Ectodermal cell (in vitro differentiated cells): ENCODE measurements at regions not wholly inside any gene's neighbourhood (a gene's known extent, or its start where the extent isn't known, plus 50 kb on each side); places are given as distances from the start of the nearest gene placed in this dataset.
A peak's percentile ranks its signal among the peaks of the same experiment; 100 is the strongest.
"Not testable (repeated sequence)": the region's sequence is repeated elsewhere in the genome, so short reads cannot be mapped to it uniquely, and the experiment has no call there.

Experiments used
- H3K27ac ChIP-seq: 2 replicates; pipeline ENCODE4 v1.7.0; 2013; ENCODE audit warnings: mild to moderate bottlenecking, low read depth, low read length; ENCODE audit not compliant: insufficient read depth, poor library complexity, severe bottlenecking
- H3K27me3 ChIP-seq: 2 replicates; pipeline ENCODE4 v1.7.0; 2013; ENCODE audit warnings: mild to moderate bottlenecking, low read length; ENCODE audit not compliant: insufficient read depth, control insufficient read depth, poor library complexity, severe bottlenecking
- H3K36me3 ChIP-seq: one replicate; pipeline ENCODE4 v1.7.0; 2013; ENCODE audit warnings: low read length; ENCODE audit not compliant: control insufficient read depth, insufficient read depth
- H3K4me1 ChIP-seq: one replicate; pipeline ENCODE4 v1.7.0; 2013; ENCODE audit warnings: low read length; ENCODE audit not compliant: control insufficient read depth, insufficient read depth
- H3K4me3 ChIP-seq: 2 replicates; pipeline ENCODE4 v1.7.0; 2013; ENCODE audit warnings: low read depth, low read length, control low read depth; ENCODE audit not compliant: insufficient read depth
- H3K9me3 ChIP-seq: 2 replicates; pipeline ENCODE4 v1.7.0; 2013; ENCODE audit warnings: mild to moderate bottlenecking, low read length, moderate library complexity; ENCODE audit not compliant: control insufficient read depth
- WGBS, 2 experiments: methylation state at CpG; one replicate each; pipeline ENCODE4 v1.1.7; 2013; ENCODE audit warnings: missing lambda C conversion rate in 2 of 2; 5-methylcytosine and 5-hydroxymethylcytosine counted together

GRCh38 chr13:79904581-79904980 lies 423.6 kb downstream of the NDFIP2 start:
- H3K9me3 ChIP-seq, result no peaks in the 10 kb centered on the region
- no peaks in the 10 kb centered on the region for H3K27me3 ChIP-seq
- H3K27ac ChIP-seq, result no peak overlapping the region
- no peak overlapping the region for H3K4me3 ChIP-seq
- H3K36me3 ChIP-seq, result no peaks in the 10 kb centered on the region
- WGBS, 2 experiments, result 100% methylated on average over 1 of the region's 1 CpG; no CpG with 5 or more reads in 1 of the 2 experiments
- no peaks in the 10 kb centered on the region for H3K4me1 ChIP-seq

- H3K4me3 ChIP-seq, result no peak overlapping the region
- H3K4me1 ChIP-seq, result no peaks in the 10 kb centered on the region
- 91 to 92% methylated on average over 5 of the region's 5 CpGs for WGBS, 2 experiments
- no peaks in the 10 kb centered on the region for H3K9me3 ChIP-seq
- H3K27me3 ChIP-seq, result no peaks in the 10 kb centered on the region
- no peak overlapping the region for H3K27ac ChIP-seq
- no peaks in the 10 kb centered on the region for H3K36me3 ChIP-seq
Measured at GRCh38 chr13:79901336-79901735, 420.4 kb downstream of the NDFIP2 start.

- 95 to 100% methylated on average over 1 of the region's 1 CpG for WGBS, 2 experiments
- Histone ChIP-seq H3K36me3 (no peaks in the 10 kb centered on the region), H3K27me3 (no peaks in the 10 kb centered on the region), H3K4me3 (no peak overlapping the region), H3K4me1 (no peaks in the 10 kb centered on the region), H3K27ac (no peak overlapping the region), H3K9me3 (no peaks in the 10 kb centered on the region)
Measured at GRCh38 chr13:79900356-79900755, 419.4 kb downstream of the NDFIP2 start.

DNA sequence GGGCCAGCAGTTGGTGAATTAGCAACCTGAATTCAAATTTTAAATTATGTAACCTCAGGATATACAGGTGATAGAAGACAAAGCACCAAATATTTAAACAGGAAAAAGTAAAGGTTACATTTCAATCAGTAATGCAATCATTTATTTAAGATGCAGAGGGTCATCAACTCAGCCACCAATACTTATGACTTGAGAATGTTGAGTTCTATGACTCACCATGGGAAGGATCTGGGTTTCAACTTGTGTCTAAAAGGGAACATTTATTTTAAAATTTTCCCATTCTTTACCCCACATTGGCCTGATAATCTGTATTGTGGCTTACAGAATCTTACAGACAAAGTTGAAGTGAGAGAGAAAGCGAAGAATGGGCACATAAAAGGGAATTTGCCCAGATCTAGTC lies 418.0 kb downstream of the NDFIP2 start:
- Histone ChIP-seq H3K27me3 (no peaks in the 10 kb centered on the region), H3K9me3 (no peaks in the 10 kb centered on the region), H3K27ac (no peak overlapping the region), H3K36me3 (no peaks in the 10 kb centered on the region), H3K4me1 (no peaks in the 10 kb centered on the region), H3K4me3 (no peak overlapping the region)
- WGBS, 2 experiments, result 97 to 100% methylated on average over 1 of the region's 1 CpG

GRCh38 chr13:79898202-79898826 lies 417.4 kb downstream of the NDFIP2 start:
- Histone ChIP-seq H3K9me3 (no peaks in the 10 kb centered on the region), H3K4me1 (no peaks in the 10 kb centered on the region), H3K4me3 (no peak overlapping the region), H3K27me3 (no peaks in the 10 kb centered on the region), H3K36me3 (no peaks in the 10 kb centered on the region), H3K27ac (no peak overlapping the region)
- 86 to 88% methylated on average over 1 of the region's 2 CpGs for WGBS, 2 experiments

DNA sequence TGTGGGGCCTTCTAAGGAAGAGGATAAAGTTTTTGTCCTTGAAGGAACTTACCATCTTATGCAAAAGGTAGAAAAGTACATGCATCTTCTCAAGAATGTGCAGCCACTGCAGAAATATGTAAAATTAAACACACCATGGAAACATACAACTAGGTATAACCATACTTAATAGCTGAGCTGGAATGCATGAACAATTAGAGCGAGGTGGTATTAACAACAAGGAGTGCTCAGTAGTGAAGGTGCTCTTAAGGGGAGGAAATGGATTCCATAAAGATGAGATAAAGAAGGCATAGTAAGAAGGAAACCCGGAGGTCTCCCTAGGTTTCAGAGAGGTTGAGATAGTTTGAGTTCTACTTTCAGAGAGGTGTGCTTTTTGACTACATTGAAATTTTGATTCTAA lies 415.9 kb downstream of the NDFIP2 start:
- no peak overlapping the region for H3K27ac ChIP-seq
- H3K4me1 ChIP-seq, result no peaks in the 10 kb centered on the region
- H3K9me3 ChIP-seq, result no peaks in the 10 kb centered on the region
- no peaks in the 10 kb centered on the region for H3K36me3 ChIP-seq
- H3K4me3 ChIP-seq, result no peak overlapping the region
- WGBS, 2 experiments, result 44 to 50% methylated on average over 2 of the region's 2 CpGs
- H3K27me3 ChIP-seq, result no peaks in the 10 kb centered on the region

DNA sequence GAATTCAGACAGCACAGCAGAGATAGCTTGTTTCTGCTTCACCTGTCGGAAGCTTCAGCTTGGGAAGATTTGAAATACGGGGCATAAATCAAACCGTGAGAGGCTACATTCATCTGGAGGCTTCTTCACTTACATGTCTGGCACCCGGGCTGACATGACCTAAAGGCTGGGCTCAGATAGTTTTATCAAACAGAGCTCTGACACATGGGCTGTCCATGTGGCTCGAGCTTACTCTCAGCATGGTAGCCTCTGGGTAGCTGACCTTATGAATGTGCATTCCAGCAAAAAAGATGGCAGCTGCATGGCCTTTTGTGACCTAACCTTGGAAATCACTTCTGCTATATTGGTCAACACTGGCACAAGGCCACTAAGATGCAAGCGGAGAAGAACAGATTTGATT lies 414.5 kb downstream of the NDFIP2 start:
- no peaks in the 10 kb centered on the region for H3K36me3 ChIP-seq
- H3K4me3 ChIP-seq, result no peak overlapping the region
- no peaks in the 10 kb centered on the region for H3K9me3 ChIP-seq
- no peaks in the 10 kb centered on the region for H3K4me1 ChIP-seq
- 93 to 94% methylated on average over 6 of the region's 6 CpGs for WGBS, 2 experiments
- H3K27me3 ChIP-seq, result no peaks in the 10 kb centered on the region
- H3K27ac ChIP-seq, result no peak overlapping the region

- H3K27ac ChIP-seq, H3K9me3 ChIP-seq, H3K27me3 ChIP-seq, H3K4me3 ChIP-seq, H3K36me3 ChIP-seq: not testable (repeated sequence)
- WGBS, 2 experiments, result 77 to 79% methylated on average over 8 of the region's 8 CpGs
- peaks cover 13% of the 10 kb centered on the region for H3K4me1 ChIP-seq
Measured at GRCh38 chr13:79887278-79887677, 406.3 kb downstream of the NDFIP2 start.

DNA sequence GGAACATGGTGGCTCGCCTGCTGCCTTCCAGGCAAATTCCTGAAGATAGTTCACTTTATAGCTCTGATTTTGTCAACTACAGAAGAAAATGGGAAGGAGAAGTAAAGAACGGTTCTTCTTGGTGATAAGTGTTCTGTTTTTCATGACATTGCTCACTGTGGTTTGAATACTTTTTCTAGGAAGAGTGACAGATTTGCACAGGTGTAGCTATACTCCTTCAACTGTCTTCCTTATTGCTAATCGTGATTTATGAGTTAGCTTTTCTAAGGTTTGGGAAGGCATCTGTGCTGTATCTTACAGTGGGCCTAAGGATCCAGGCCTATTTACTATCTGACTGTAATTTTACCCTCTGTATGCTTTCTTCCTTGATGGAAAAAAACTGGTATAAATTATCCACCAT lies 405.6 kb downstream of the NDFIP2 start:
- Histone ChIP-seq H3K27ac (no peak overlapping the region), H3K4me3 (no peak overlapping the region), H3K9me3 (no peaks in the 10 kb centered on the region), H3K36me3 (no peaks in the 10 kb centered on the region), H3K4me1 (peaks cover 13% of the 10 kb centered on the region), H3K27me3 (no peaks in the 10 kb centered on the region)
- 94 to 96% methylated on average over 2 to 3 of the region's 3 CpGs for WGBS, 2 experiments

DNA sequence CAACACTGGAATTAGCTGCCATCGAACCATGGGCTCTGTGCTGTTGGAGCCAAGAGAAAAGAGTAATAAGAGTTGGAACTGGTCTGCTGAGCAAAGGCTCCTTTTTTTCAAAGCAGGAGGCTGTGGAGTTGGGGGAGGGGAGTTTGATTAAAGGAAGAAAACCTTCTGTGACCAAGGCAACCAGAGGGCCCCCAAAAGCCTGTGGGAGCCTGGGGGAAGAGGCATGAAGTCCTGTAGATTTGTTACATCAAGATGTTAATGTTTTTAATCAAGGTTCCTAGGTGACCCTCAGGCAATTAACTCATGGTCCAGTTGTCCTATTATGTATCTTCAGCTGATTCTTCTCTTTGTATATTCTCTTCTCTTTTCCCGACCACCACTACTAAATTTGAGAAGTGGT lies 403.9 kb downstream of the NDFIP2 start:
- Histone ChIP-seq H3K27me3 (no peaks in the 10 kb centered on the region), H3K27ac (peak overlapping the region; percentile 26), H3K9me3 (no peaks in the 10 kb centered on the region), H3K4me1 (peaks cover 13% of the 10 kb centered on the region), H3K4me3 (no peak overlapping the region), H3K36me3 (no peaks in the 10 kb centered on the region)
- WGBS, 2 experiments, result 71 to 83% methylated on average over 1 of the region's 2 CpGs

GRCh38 chr13:79883216-79883615 lies 402.3 kb downstream of the NDFIP2 start:
- no peak overlapping the region for H3K4me3 ChIP-seq
- H3K27ac ChIP-seq, result no peak overlapping the region

More at GRCh38 chr13:79883216-79883615, 402.3 kb downstream of the NDFIP2 start:
- no peaks in the 10 kb centered on the region for H3K36me3 ChIP-seq
- H3K4me1 ChIP-seq, result peaks cover 13% of the 10 kb centered on the region
- H3K9me3 ChIP-seq, result no peaks in the 10 kb centered on the region
- no peaks in the 10 kb centered on the region for H3K27me3 ChIP-seq
